ENCODE measurements at regions not wholly inside any gene's neighbourhood (a gene's known extent, or its start where the extent isn't known, plus 50 kb on each side); places are given as distances from the start of the nearest gene placed in this dataset.

- TF ChIP-seq CTCF (conservative IDR thresholded peaks at IDR 0.05; ENCODE audit: low read depth, low read length) (peak; percentile 56), EZH2 (IDR thresholded peaks at IDR 0.05; ENCODE audit: borderline replicate concordance, low read depth, low read length, poor library complexity, severe bottlenecking) (no peak)
Measured at GRCh38 chr13:84870190-84870589, 929.0 kb downstream of the SLITRK6 start.
